ENCODE measurements at regions not wholly inside any gene's neighbourhood (a gene's known extent, or its start where the extent isn't known, plus 50 kb on each side); places are given as distances from the start of the nearest gene placed in this dataset.

- Histone ChIP-seq H3K27me3 (ENCODE audit: control insufficient read depth in 1 of 2, insufficient read depth in 2 of 2, low read length in 2 of 2) (no peaks in the 10 kb centered on the region), H3K4me1 (ENCODE audit: insufficient read depth, low read length) (no peaks in the 10 kb centered on the region), H3K9ac (ENCODE audit: low read length) (no peak overlapping the region), H3K4me3 (ENCODE audit: low read depth in 1 of 2, low read length in 2 of 2) (no peak overlapping the region), H3K9me3 (ENCODE audit: low read length) (no peaks in the 10 kb centered on the region), H3K27ac (ENCODE audit: low read depth, low read length) (no peak overlapping the region), H3K36me3 (ENCODE audit: insufficient read depth, low read length) (no peaks in the 10 kb centered on the region)
Measured at GRCh38 chr20:1718604-1719384, 61.2 kb upstream of the SIRPG start.

GRCh38 chr20:1712634-1713624 lies 55.4 kb upstream of the SIRPG start:
- H3K36me3 ChIP-seq (ENCODE audit: insufficient read depth, low read length): no peaks in the 10 kb centered on the region
- no peaks in the 10 kb centered on the region for H3K27me3 ChIP-seq (ENCODE audit: control insufficient read depth in 1 of 2, insufficient read depth in 2 of 2, low read length in 2 of 2)
- H3K4me3 ChIP-seq (ENCODE audit: low read depth in 1 of 2, low read length in 2 of 2): no peak overlapping the region

GRCh38 chr20:1711826-1712601 lies 54.4 kb upstream of the SIRPG start:
- no peaks in the 10 kb centered on the region for H3K27me3 ChIP-seq (ENCODE audit: control insufficient read depth in 1 of 2, insufficient read depth in 2 of 2, low read length in 2 of 2)

More at GRCh38 chr20:1712634-1713624, 55.4 kb upstream of the SIRPG start:
- Histone ChIP-seq H3K9ac (ENCODE audit: low read length) (no peak overlapping the region), H3K4me1 (ENCODE audit: insufficient read depth, low read length) (no peaks in the 10 kb centered on the region), H3K27ac (ENCODE audit: low read depth, low read length) (no peak overlapping the region), H3K9me3 (ENCODE audit: low read length) (no peaks in the 10 kb centered on the region)

GRCh38 chr20:1711266-1711665 lies 53.7 kb upstream of the SIRPG start:
- H3K36me3 ChIP-seq (ENCODE audit: insufficient read depth, low read length): no peaks in the 10 kb centered on the region
- H3K9ac ChIP-seq (ENCODE audit: low read length): no peak overlapping the region

More at GRCh38 chr20:1711826-1712601, 54.4 kb upstream of the SIRPG start:
- Histone ChIP-seq H3K36me3 (ENCODE audit: insufficient read depth, low read length) (no peaks in the 10 kb centered on the region), H3K4me3 (ENCODE audit: low read depth in 1 of 2, low read length in 2 of 2) (no peak overlapping the region), H3K4me1 (ENCODE audit: insufficient read depth, low read length) (no peaks in the 10 kb centered on the region), H3K9ac (ENCODE audit: low read length) (no peak overlapping the region), H3K9me3 (ENCODE audit: low read length) (no peaks in the 10 kb centered on the region), H3K27ac (ENCODE audit: low read depth, low read length) (no peak overlapping the region)

DNA sequence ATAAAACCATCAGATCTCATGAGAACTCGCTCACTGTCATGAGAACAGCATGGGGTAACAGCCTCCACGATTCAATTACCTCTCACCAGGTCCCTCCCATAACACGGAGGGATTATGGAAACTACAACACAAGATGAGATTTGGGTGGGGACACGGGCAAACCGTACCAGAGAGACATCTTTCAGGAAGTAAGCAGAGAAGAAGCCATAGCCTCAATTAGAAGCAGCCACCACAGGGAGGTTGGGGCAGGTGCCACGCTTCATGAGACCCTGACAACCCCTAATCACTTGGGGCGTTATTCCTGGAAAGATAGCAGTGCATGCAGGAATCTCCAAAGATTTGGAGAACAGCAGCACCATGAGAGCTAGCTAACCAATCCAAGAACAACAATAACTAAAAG lies 52.9 kb upstream of the SIRPG start:
- H3K27me3 ChIP-seq (ENCODE audit: control insufficient read depth in 1 of 2, insufficient read depth in 2 of 2, low read length in 2 of 2): no peaks in the 10 kb centered on the region

More at GRCh38 chr20:1711266-1711665, 53.7 kb upstream of the SIRPG start:
- Histone ChIP-seq H3K27ac (ENCODE audit: low read depth, low read length) (no peak overlapping the region), H3K27me3 (ENCODE audit: control insufficient read depth in 1 of 2, insufficient read depth in 2 of 2, low read length in 2 of 2) (no peaks in the 10 kb centered on the region), H3K9me3 (ENCODE audit: low read length) (no peaks in the 10 kb centered on the region), H3K4me1 (ENCODE audit: insufficient read depth, low read length) (no peaks in the 10 kb centered on the region), H3K4me3 (ENCODE audit: low read depth in 1 of 2, low read length in 2 of 2) (no peak overlapping the region)

DNA sequence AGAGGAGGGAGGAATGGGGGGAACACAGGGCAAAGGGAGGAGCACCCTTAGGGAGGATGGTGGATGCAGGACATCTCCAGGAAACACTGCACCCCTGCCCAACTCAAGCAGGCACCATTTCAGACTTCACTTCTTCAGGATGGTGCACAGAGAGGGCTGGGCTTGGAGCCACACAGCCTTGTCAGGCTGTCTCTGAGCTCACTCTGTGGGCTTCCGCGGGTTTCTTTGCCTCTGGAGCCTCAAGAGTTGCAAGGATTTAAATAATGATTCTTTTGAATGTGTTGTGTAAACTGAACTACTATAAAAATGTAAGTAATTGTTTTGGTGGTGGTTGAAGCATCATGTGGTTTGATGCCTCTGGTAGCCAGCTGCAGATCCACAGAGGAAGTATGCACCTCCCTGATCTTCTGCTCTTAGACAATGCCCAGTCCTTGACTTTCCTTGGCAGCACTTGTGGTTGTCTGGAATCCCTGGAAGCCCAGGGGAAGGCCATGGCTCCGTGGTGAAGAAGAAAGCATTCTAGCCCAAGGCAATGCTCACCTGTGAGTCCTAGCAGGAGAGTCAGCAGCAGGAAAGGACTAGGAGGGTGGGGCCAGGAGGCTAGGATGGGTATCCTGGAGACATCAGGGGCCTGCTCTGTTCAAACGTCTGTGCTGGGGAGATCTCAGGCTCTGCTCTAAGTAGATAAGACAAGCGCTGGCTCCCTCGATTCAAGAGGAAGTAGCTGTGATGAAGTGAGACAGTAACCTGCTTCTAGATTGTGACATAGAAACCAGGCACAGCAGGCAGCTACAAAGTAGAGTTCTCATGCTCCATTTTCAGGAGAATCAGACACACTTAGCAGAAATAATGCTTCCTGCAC lies 50.2 kb upstream of the SIRPG start:
- H3K9ac ChIP-seq (ENCODE audit: low read length): no peak overlapping the region
- no peaks in the 10 kb centered on the region for H3K27me3 ChIP-seq (ENCODE audit: control insufficient read depth in 1 of 2, insufficient read depth in 2 of 2, low read length in 2 of 2)
- no peaks in the 10 kb centered on the region for H3K36me3 ChIP-seq (ENCODE audit: insufficient read depth, low read length)
- H3K9me3 ChIP-seq (ENCODE audit: low read length): no peaks in the 10 kb centered on the region
- no peaks in the 10 kb centered on the region for H3K4me1 ChIP-seq (ENCODE audit: insufficient read depth, low read length)
- H3K4me3 ChIP-seq (ENCODE audit: low read depth in 1 of 2, low read length in 2 of 2): no peak overlapping the region
- no peak overlapping the region for H3K27ac ChIP-seq (ENCODE audit: low read depth, low read length)

More for the DNA sequence above, 52.9 kb upstream of the SIRPG start:
- Histone ChIP-seq H3K9ac (ENCODE audit: low read length) (no peak overlapping the region), H3K4me1 (ENCODE audit: insufficient read depth, low read length) (no peaks in the 10 kb centered on the region), H3K27ac (ENCODE audit: low read depth, low read length) (no peak overlapping the region), H3K4me3 (ENCODE audit: low read depth in 1 of 2, low read length in 2 of 2) (no peak overlapping the region), H3K9me3 (ENCODE audit: low read length) (no peaks in the 10 kb centered on the region), H3K36me3 (ENCODE audit: insufficient read depth, low read length) (no peaks in the 10 kb centered on the region)
